Trophoblast cell (in vitro differentiated cells and primary cell): ENCODE measurements at regions not wholly inside any gene's neighbourhood (a gene's known extent, or its start where the extent isn't known, plus 50 kb on each side); places are given as distances from the start of the nearest gene placed in this dataset.

Source experiments
- DNase-seq, 2 donors: peaks; one replicate each; pipeline ENCODE4 v3.0.0-alpha.2; 2016
- H2AFZ ChIP-seq: 2 replicates; pipeline ENCODE4 v1.6.1; 2013; ENCODE audit warnings: low read length, moderate library complexity, mild to moderate bottlenecking; ENCODE audit not compliant: insufficient read depth, poor library complexity
- H2AK5ac ChIP-seq: 2 replicates; pipeline ENCODE4 v1.6.1; 2013; ENCODE audit warnings: mild to moderate bottlenecking, low read length
- H2BK120ac ChIP-seq: 2 replicates; pipeline ENCODE4 v1.6.1; 2013; ENCODE audit warnings: low read length, mild to moderate bottlenecking, moderate library complexity; ENCODE audit not compliant: insufficient read depth, poor library complexity
- H2BK12ac ChIP-seq: 2 replicates; pipeline ENCODE4 v1.6.1; 2013; ENCODE audit warnings: mild to moderate bottlenecking, low read length, moderate library complexity
- H2BK5ac ChIP-seq: 2 replicates; pipeline ENCODE4 v1.6.1; 2013; ENCODE audit warnings: low read length, low read depth, moderate library complexity, mild to moderate bottlenecking; ENCODE audit not compliant: poor library complexity
- H3K14ac ChIP-seq: 2 replicates; pipeline ENCODE4 v1.6.1; 2013; ENCODE audit warnings: mild to moderate bottlenecking, low read length
- H3K18ac ChIP-seq: 2 replicates; pipeline ENCODE4 v1.6.1; 2013; ENCODE audit warnings: mild to moderate bottlenecking, low read length
- H3K23ac ChIP-seq: 2 replicates; pipeline ENCODE4 v1.6.1; 2013; ENCODE audit warnings: low read length
- H3K27ac ChIP-seq: 2 replicates; pipeline ENCODE4 v1.5.1; 2013; ENCODE audit warnings: low read depth, mild to moderate bottlenecking, inconsistent platforms, low read length, moderate library complexity
- H3K27me3 ChIP-seq: 2 replicates; pipeline ENCODE4 v1.6.1; 2013; ENCODE audit warnings: inconsistent platforms, mild to moderate bottlenecking, low read length, moderate library complexity; ENCODE audit not compliant: insufficient read depth
- H3K36me3 ChIP-seq, 2 experiments: 1 replicate in 1 of 2; 2 replicates in 1 of 2; pipeline ENCODE4 v1.6.1; 2013; ENCODE audit warnings: low read length in 2 of 2, mild to moderate bottlenecking in 2 of 2, moderate library complexity in 1 of 2; ENCODE audit not compliant: insufficient read depth in 2 of 2, control insufficient read depth in 1 of 2
- H3K4ac ChIP-seq: 2 replicates; pipeline ENCODE4 v1.6.1; 2013; ENCODE audit warnings: low read depth, mild to moderate bottlenecking, low read length, moderate library complexity
- H3K4me1 ChIP-seq, 2 experiments: 1 replicate in 1 of 2; 2 replicates in 1 of 2; pipeline ENCODE4 v1.6.1; 2013; ENCODE audit warnings: low read length in 2 of 2, mild to moderate bottlenecking in 2 of 2, moderate library complexity in 1 of 2; ENCODE audit not compliant: insufficient read depth in 2 of 2, control insufficient read depth in 1 of 2
- H3K4me2 ChIP-seq: 2 replicates; pipeline ENCODE4 v1.6.1; 2013; ENCODE audit warnings: inconsistent platforms, mild to moderate bottlenecking, low read length, moderate library complexity
- H3K4me3 ChIP-seq: 2 replicates; pipeline ENCODE4 v1.5.1; 2013; ENCODE audit warnings: mild to moderate bottlenecking, low read depth, low read length, inconsistent platforms
- H3K79me1 ChIP-seq: one replicate; pipeline ENCODE4 v1.6.1; 2013; ENCODE audit warnings: low read length
- H3K79me2 ChIP-seq: 2 replicates; pipeline ENCODE4 v1.6.1; 2013; ENCODE audit warnings: low read length, mild to moderate bottlenecking; ENCODE audit not compliant: control insufficient read depth, insufficient read depth, poor library complexity
- H3K9ac ChIP-seq: 2 replicates; pipeline ENCODE4 v1.6.1; 2013; ENCODE audit warnings: mild to moderate bottlenecking, low read length
- H3K9me3 ChIP-seq: 2 replicates; pipeline ENCODE4 v1.6.1; 2013; ENCODE audit warnings: low read depth, mild to moderate bottlenecking, control low read depth, inconsistent platforms, low read length; ENCODE audit not compliant: insufficient read depth
- H4K12ac ChIP-seq: 2 replicates; pipeline ENCODE4 v1.6.1; 2013; ENCODE audit warnings: low read depth, mild to moderate bottlenecking, low read length, moderate library complexity
- H4K8ac ChIP-seq: 2 replicates; pipeline ENCODE4 v1.6.1; 2013; ENCODE audit warnings: low read depth, mild to moderate bottlenecking, low read length, moderate library complexity
- H4K91ac ChIP-seq: one replicate; pipeline ENCODE4 v1.6.1; 2013; ENCODE audit warnings: low read depth, mild to moderate bottlenecking, low read length, moderate library complexity
- WGBS: extraction: QIAGEN DNeasy Blood & Tissue Kit; methylation state at CpG from one replicate; pipeline ENCODE4 v1.1.7; 2013; ENCODE audit warnings: missing lambda C conversion rate; ENCODE audit not compliant: insufficient read length, insufficient coverage; ENCODE audit errors: extremely low coverage; 5-methylcytosine and 5-hydroxymethylcytosine counted together

- Histone ChIP-seq H2AK5ac (no peak overlapping the region), H3K79me1 (peaks cover 2% of the 10 kb centered on the region), H2BK120ac (no peak overlapping the region), H3K18ac (no peak overlapping the region), H4K8ac (no peak overlapping the region), H3K4me1 (peaks cover 0 to 2% of the 10 kb centered on the region in 2 experiments), H3K79me2 (no peaks in the 10 kb centered on the region), H2BK5ac (no peak overlapping the region), H3K23ac (no peak overlapping the region), H3K27me3 (no peaks in the 10 kb centered on the region), H2BK12ac (no peak overlapping the region), H3K4ac (no peak overlapping the region), H3K4me3 (no peak overlapping the region), H3K4me2 (no peak overlapping the region), H3K36me3 (no peaks in the 10 kb centered on the region), H3K14ac (no peak overlapping the region), H4K91ac (no peak overlapping the region), H4K12ac (no peak overlapping the region), H3K9me3 (no peaks in the 10 kb centered on the region), H3K9ac (no peak overlapping the region), H3K27ac (no peak overlapping the region), H2AFZ (no peak overlapping the region)
- no CpG with 5 or more reads among the region's 6 CpGs for WGBS
- no peak for DNase-seq
Observed at GRCh38 chr6:23828861-23829260, 297.2 kb upstream of the NRSN1 start.

DNA sequence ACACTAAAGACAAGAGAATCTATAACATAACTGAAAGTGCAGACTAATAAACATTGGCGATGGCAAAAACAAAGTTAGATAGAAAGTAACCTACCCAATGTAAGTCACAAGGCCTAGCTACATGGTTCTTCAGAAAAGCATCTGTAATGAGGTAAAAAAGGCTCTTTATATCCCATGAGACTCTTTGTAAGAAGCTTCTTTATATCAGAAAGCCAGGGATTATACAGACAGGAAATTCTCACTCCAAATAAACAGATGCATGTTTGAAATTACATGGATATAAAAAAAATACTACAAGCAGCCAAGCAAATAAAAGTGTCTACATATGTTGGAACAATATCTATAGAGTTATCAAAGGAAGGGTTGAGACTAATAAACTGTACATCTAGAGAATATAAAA lies 284.9 kb upstream of the NRSN1 start:
- no peak overlapping the region for H3K23ac ChIP-seq
- H2BK120ac ChIP-seq, result no peak overlapping the region
- no peak for DNase-seq
- no peak overlapping the region for H3K9ac ChIP-seq
- H3K14ac ChIP-seq, result no peak overlapping the region
- no peaks in the 10 kb centered on the region for H3K79me2 ChIP-seq
- H3K4me2 ChIP-seq, result no peak overlapping the region
- H2BK5ac ChIP-seq, result no peak overlapping the region
- H2AK5ac ChIP-seq, result no peak overlapping the region
- H2AFZ ChIP-seq, result no peak overlapping the region
- H3K18ac ChIP-seq, result no peak overlapping the region
- WGBS, result no CpG with 5 or more reads among the region's 1 CpG
- H2BK12ac ChIP-seq, result no peak overlapping the region
- H3K79me1 ChIP-seq, result no peaks in the 10 kb centered on the region
- no peaks in the 10 kb centered on the region for H3K9me3 ChIP-seq
- H4K12ac ChIP-seq, result no peak overlapping the region
- H3K4ac ChIP-seq, result no peak overlapping the region
- H3K4me1 ChIP-seq, result no peaks in the 10 kb centered on the region
- H4K91ac ChIP-seq, result no peak overlapping the region
- H3K27me3 ChIP-seq, result no peaks in the 10 kb centered on the region
- no peak overlapping the region for H3K27ac ChIP-seq
- H4K8ac ChIP-seq, result no peak overlapping the region
- no peaks in the 10 kb centered on the region for H3K36me3 ChIP-seq
- H3K4me3 ChIP-seq, result no peak overlapping the region

DNA sequence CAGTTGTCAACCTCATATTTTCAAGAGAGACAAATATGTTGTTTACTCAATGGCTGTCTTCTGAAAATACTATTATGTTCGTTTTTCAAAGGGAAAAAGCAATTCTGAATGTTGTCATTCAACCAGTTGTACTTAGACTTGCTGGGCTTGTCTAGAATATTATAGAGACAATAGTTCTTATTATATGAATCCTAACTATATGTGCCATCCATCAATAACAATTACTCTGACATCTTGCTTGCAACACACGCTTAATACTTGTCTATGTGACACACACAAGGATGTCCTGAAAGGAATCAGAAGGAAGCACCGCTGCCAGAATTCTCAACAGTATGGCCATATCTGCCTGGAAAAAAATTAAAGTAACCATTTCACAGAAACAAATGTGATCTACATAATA lies 283.3 kb upstream of the NRSN1 start:
- no peak overlapping the region for H2BK12ac ChIP-seq
- no peak overlapping the region for H4K8ac ChIP-seq
- H3K4me1 ChIP-seq, result no peaks in the 10 kb centered on the region
- no peak overlapping the region for H4K91ac ChIP-seq
- H3K36me3 ChIP-seq, result no peaks in the 10 kb centered on the region
- no CpG with 5 or more reads among the region's 3 CpGs for WGBS
- no peak overlapping the region for H3K18ac ChIP-seq
- no peak overlapping the region for H3K4me3 ChIP-seq
- no peaks in the 10 kb centered on the region for H3K79me1 ChIP-seq
- no peak overlapping the region for H2BK120ac ChIP-seq
- H3K9me3 ChIP-seq, result no peaks in the 10 kb centered on the region
- H3K27ac ChIP-seq, result no peak overlapping the region
- no peak overlapping the region for H2AK5ac ChIP-seq
- no peak overlapping the region for H3K14ac ChIP-seq
- H2BK5ac ChIP-seq, result no peak overlapping the region
- no peak overlapping the region for H3K4me2 ChIP-seq
- no peaks in the 10 kb centered on the region for H3K79me2 ChIP-seq
- no peak overlapping the region for H3K23ac ChIP-seq
- no peak for DNase-seq
- no peak overlapping the region for H3K9ac ChIP-seq
- H2AFZ ChIP-seq, result no peak overlapping the region
- H4K12ac ChIP-seq, result no peak overlapping the region
- H3K4ac ChIP-seq, result no peak overlapping the region
- no peaks in the 10 kb centered on the region for H3K27me3 ChIP-seq

DNA sequence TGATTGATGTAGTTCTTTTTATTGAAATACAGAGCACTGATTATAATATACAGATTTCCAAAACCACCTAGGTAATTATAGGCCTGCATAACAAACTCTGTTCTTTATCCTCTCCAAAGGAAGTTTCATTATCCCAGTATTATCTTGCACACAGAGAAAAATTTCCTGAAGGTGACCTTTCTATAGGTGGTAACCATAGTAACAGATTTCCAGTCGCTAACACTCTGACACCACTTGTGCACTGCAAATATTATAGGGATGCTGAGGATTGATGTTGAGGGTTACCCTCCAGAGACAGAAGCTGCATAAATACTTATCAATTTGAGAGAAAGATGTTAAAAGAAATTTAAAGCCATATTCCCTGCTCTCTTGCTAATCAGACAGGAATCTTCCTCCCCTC lies 274.5 kb upstream of the NRSN1 start:
- Histone ChIP-seq H3K9ac (no peak overlapping the region), H4K8ac (no peak overlapping the region), H3K4me2 (no peak overlapping the region), H3K4me3 (no peak overlapping the region), H4K91ac (no peak overlapping the region), H3K27ac (no peak overlapping the region), H3K23ac (no peak overlapping the region), H3K14ac (no peak overlapping the region), H2BK120ac (no peak overlapping the region), H2AK5ac (no peak overlapping the region), H3K18ac (no peak overlapping the region), H3K79me2 (no peaks in the 10 kb centered on the region), H3K4ac (no peak overlapping the region), H2BK12ac (no peak overlapping the region), H3K27me3 (no peaks in the 10 kb centered on the region), H4K12ac (no peak overlapping the region), H3K4me1 (no peaks in the 10 kb centered on the region), H2BK5ac (no peak overlapping the region), H3K79me1 (no peaks in the 10 kb centered on the region), H2AFZ (no peak overlapping the region), H3K9me3 (peaks cover 2% of the 10 kb centered on the region), H3K36me3 (no peaks in the 10 kb centered on the region)
- WGBS, result no CpG with 5 or more reads among the region's 1 CpG
- DNase-seq, result no peak
